SU-DHL-6 (cell line): ENCODE measurements at regions not wholly inside any gene's neighbourhood (a gene's known extent, or its start where the extent isn't known, plus 50 kb on each side); places are given as distances from the start of the nearest gene placed in this dataset.

Experiments used
- EZH2phosphoT487 ChIP-seq: fragments of 200-600 bp; sonication (generic), shearing (Covaris generic); conservative IDR thresholded peaks from 2 replicates; pipeline ENCODE4 v1.6.1; 2018; ENCODE audit warnings: mild to moderate bottlenecking, antibody characterized with exemption, low read length, moderate library complexity, mixed read lengths
- TF ChIP-seq, protein P1 (sequence below): fragments of 200-600 bp; sonication (generic); IDR thresholded peaks from one replicate; pipeline ENCODE4 v1.5.1; 2017; ENCODE audit warnings: antibody characterized with exemption, mild to moderate bottlenecking, low read length, moderate library complexity; ENCODE audit not compliant: insufficient read depth, poor library complexity, severe bottlenecking

- TF ChIP-seq, protein P1, sequence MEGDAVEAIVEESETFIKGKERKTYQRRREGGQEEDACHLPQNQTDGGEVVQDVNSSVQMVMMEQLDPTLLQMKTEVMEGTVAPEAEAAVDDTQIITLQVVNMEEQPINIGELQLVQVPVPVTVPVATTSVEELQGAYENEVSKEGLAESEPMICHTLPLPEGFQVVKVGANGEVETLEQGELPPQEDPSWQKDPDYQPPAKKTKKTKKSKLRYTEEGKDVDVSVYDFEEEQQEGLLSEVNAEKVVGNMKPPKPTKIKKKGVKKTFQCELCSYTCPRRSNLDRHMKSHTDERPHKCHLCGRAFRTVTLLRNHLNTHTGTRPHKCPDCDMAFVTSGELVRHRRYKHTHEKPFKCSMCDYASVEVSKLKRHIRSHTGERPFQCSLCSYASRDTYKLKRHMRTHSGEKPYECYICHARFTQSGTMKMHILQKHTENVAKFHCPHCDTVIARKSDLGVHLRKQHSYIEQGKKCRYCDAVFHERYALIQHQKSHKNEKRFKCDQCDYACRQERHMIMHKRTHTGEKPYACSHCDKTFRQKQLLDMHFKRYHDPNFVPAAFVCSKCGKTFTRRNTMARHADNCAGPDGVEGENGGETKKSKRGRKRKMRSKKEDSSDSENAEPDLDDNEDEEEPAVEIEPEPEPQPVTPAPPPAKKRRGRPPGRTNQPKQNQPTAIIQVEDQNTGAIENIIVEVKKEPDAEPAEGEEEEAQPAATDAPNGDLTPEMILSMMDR: no peak
- no peak for TF ChIP-seq EZH2phosphoT487
These were observed 1955.2 kb downstream of the TP53TG3F start for GRCh38 chr16:35414563-35414962.
